GM12872 (cell line): ENCODE measurements at regions not wholly inside any gene's neighbourhood (a gene's known extent, or its start where the extent isn't known, plus 50 kb on each side); places are given as distances from the start of the nearest gene placed in this dataset.

Experiments used
- CTCF ChIP-seq: IDR thresholded peaks from 3 replicates; pipeline ENCODE4 v1.5.1; 2011; ENCODE audit warnings: low read depth, mild to moderate bottlenecking, low read length, moderate library complexity; ENCODE audit not compliant: insufficient read depth

DNA sequence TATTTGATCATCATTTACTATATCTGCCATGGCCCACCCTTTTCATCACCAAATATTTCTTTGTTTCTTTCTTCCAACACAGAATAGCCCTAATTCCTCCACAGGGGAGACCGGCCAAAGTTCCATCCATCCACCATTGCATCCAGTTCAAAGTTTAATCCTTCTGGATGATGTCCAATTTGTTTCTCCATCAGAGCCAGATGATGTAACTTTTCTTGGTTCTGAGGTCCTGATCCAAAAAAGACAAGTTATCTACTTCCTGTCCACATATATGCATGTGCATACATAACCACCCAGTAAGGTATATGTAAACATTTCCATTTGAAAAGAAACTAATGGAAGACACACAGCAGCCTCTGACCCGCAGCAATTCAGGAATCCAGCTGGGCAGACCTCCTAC lies 237.3 kb downstream of the SHOX2 start:
- no peak for TF ChIP-seq CTCF

- TF ChIP-seq CTCF, result no peak
Observed at GRCh38 chr3:157868196-157868595, 238.0 kb downstream of the SHOX2 start.

DNA sequence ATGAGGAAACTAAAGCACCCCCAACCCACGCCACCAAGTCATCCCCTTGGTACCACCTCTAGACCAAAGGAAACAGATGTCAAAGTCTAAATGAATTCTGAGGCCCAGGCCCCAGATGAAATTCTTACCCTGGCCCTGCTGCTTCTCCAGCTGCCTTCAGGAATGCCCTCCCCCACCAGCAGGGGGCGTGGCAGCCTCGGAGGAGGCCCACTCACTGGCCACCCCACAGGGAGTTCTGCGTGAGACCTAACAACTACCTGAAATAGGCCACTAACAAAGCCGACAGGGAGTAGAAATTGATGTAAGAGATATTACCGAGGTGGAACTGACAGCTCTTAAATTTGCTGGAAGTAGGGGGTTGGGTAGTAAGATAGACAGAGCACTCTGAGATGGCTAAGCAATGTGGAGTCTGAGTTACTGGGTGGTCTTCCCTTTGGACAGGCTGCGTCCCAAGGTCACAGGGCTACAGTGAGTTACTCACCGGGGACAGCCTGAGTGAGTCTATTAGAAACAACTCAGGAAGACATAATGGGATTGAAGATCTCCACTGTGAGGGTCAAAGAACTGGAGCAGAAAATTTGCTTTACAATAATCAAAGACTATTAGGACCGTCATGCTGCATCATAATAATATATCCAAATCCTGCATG lies 240.7 kb downstream of the SHOX2 start:
- TF ChIP-seq CTCF, result peak; percentile 87

DNA sequence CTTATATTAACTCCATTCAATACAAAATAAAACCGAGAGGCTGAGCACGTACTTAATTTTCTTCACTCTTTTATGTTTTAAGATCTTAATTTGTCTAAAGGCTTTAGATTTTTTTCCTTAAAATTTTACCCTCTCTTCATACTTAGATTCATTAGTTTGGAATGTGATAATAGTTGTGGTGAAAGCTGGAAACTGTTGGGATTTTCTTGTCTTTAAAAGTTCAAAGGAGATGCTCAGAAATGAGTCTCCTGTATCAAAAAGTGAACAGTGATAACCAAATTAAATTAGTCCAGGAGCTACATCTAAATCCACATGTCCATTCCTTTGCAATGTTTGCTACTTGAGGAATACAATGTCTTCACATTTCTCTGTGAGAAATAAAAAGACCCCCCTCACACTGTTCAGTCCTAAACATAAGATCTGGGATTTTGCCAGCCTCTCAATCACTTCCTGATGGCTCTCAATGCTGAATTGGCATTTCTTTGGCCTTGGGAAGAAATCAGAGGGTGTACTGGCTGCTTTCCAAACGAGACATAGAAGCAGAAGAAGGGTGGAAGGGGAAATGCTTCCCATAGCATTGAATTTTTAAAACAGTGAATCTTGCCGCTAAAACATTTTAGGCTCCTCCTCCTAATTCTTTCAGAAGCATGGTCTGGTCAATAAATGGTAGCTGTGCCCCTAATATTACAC lies 245.0 kb downstream of the SHOX2 start:
- TF ChIP-seq CTCF, result no peak

DNA sequence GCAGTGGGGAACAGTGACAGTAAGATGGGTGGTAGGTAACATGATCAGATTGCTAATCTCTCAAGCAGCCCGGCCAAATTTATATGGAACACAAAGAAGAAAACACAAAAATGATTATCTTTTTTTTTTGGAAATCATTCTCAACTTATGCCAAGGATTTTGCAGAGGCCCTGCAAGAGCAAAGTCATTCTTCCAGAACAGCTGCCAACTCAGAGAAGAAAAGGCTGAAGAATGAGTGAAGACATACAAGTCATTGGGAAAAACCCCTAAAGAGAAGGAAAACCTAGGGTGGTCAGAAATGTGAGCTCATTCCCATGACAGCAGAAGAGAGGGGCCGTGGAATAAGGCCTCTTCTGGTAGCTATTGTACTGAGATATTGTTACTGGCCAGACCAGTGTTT lies 246.7 kb downstream of the SHOX2 start:
- no peak for TF ChIP-seq CTCF

GRCh38 chr3:157858821-157859220 lies 247.4 kb downstream of the SHOX2 start:
- TF ChIP-seq CTCF, result no peak

GRCh38 chr3:157857440-157857839 lies 248.8 kb downstream of the SHOX2 start:
- TF ChIP-seq CTCF, result no peak
